ENCODE measurements at regions not wholly inside any gene's neighbourhood (a gene's known extent, or its start where the extent isn't known, plus 50 kb on each side); places are given as distances from the start of the nearest gene placed in this dataset.

GRCh38 chr16:59163371-59164055 lies 429.4 kb upstream of the GOT2 start:
- no peak overlapping the region for H3K27ac ChIP-seq (ENCODE audit: low read depth in 2 of 2, low read length in 1 of 2)
- CTCF ChIA-PET: no interaction called here

GRCh38 chr16:59161679-59162078 lies 427.6 kb upstream of the GOT2 start:
- no peaks in the 10 kb centered on the region for H3K79me2 ChIP-seq (ENCODE audit: insufficient read depth)
- H3K9me3 ChIP-seq: no peaks in the 10 kb centered on the region
- H4K20me1 ChIP-seq (ENCODE audit: insufficient read depth): no peaks in the 10 kb centered on the region
- 22% methylated on average over 3 of the region's 3 CpGs for WGBS (ENCODE audit: low lambda C conversion rate)
- H3K4me3 ChIP-seq (ENCODE audit: low read depth in 2 of 2, low read length in 1 of 2): no peak overlapping the region
- H3K9me2 ChIP-seq: no peaks in the 10 kb centered on the region
- no peaks in the 10 kb centered on the region for H3K4me1 ChIP-seq (ENCODE audit: control insufficient read depth in 1 of 2, insufficient read depth in 2 of 2, low read depth in 1 of 2, low read length in 1 of 2)
- no peak overlapping the region for H3K27ac ChIP-seq (ENCODE audit: low read depth in 2 of 2, low read length in 1 of 2)
- no peaks in the 10 kb centered on the region for H3F3A ChIP-seq (replicated peaks; ENCODE audit: insufficient read depth)
- H3K36me3 ChIP-seq (replicated peaks in 1 of 2; ENCODE audit: control insufficient read depth in 1 of 2, insufficient read depth in 2 of 2, low read length in 1 of 2): no peaks in the 10 kb centered on the region
- ChIA-PET CTCF (no interaction called here), POLR2A (no interaction called here)
- no peaks in the 10 kb centered on the region for H3K27me3 ChIP-seq (ENCODE audit: insufficient read depth)
- no peak overlapping the region for H3K9ac ChIP-seq
- H3K4me2 ChIP-seq: no peak overlapping the region
- TF ChIP-seq CHD2 (IDR thresholded peaks at IDR 0.05; ENCODE audit: low read length, partially characterized antibody) (no peak), ELF1 (IDR thresholded peaks at IDR 0.05) (no peak), EZH2phosphoT487 (IDR thresholded peaks at IDR 0.05; ENCODE audit: borderline replicate concordance, low read depth) (no peak), EP300 (IDR thresholded peaks at IDR 0.05; ENCODE audit: borderline replicate concordance in 1 of 2, low read depth in 1 of 2, low read length in 1 of 2) (no peak), GATA2 (CRISPR knock-in tag; IDR thresholded peaks at IDR 0.05) (no peak), TAF1 (IDR thresholded peaks at IDR 0.05; ENCODE audit: borderline replicate concordance, low read depth, low read length) (no peak), SIN3A (IDR thresholded peaks at IDR 0.05; ENCODE audit: borderline replicate concordance, low read depth, low read length) (no peak), TEAD4 (IDR thresholded peaks at IDR 0.05; ENCODE audit: borderline replicate concordance, insufficient read depth) (no peak), IRF3 (IDR thresholded peaks at IDR 0.05; ENCODE audit: low read depth, low read length) (no peak), FOXJ3 (CRISPR knock-in tag; IDR thresholded peaks at IDR 0.05) (no peak), RFX5 (IDR thresholded peaks at IDR 0.05; ENCODE audit: low read length) (no peak), FOXM1 (IDR thresholded peaks at IDR 0.05; ENCODE audit: low read depth) (no peak), GABPA (IDR thresholded peaks at IDR 0.05; ENCODE audit: low read depth) (no peak), RXRA (IDR thresholded peaks at IDR 0.05; ENCODE audit: borderline replicate concordance, low read depth) (no peak)
- TF ChIP-seq, protein P1, sequence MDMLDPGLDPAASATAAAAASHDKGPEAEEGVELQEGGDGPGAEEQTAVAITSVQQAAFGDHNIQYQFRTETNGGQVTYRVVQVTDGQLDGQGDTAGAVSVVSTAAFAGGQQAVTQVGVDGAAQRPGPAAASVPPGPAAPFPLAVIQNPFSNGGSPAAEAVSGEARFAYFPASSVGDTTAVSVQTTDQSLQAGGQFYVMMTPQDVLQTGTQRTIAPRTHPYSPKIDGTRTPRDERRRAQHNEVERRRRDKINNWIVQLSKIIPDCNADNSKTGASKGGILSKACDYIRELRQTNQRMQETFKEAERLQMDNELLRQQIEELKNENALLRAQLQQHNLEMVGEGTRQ (IDR thresholded peaks at IDR 0.05; ENCODE audit: borderline replicate concordance, low read depth, low read length): no peak
- TF ChIP-seq, protein P2, sequence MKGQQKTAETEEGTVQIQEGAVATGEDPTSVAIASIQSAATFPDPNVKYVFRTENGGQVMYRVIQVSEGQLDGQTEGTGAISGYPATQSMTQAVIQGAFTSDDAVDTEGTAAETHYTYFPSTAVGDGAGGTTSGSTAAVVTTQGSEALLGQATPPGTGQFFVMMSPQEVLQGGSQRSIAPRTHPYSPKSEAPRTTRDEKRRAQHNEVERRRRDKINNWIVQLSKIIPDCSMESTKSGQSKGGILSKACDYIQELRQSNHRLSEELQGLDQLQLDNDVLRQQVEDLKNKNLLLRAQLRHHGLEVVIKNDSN (IDR thresholded peaks at IDR 0.05; ENCODE audit: borderline replicate concordance, low read depth): no peak
- DNase-seq: no peak
- no peak overlapping the region for H2AFZ ChIP-seq (ENCODE audit: low read depth)

More at GRCh38 chr16:59163371-59164055, 429.4 kb upstream of the GOT2 start:
- Histone ChIP-seq H3K36me3 (replicated peaks in 1 of 2; ENCODE audit: control insufficient read depth in 1 of 2, insufficient read depth in 2 of 2, low read length in 1 of 2) (no peaks in the 10 kb centered on the region), H3K9me2 (no peaks in the 10 kb centered on the region), H3K4me1 (ENCODE audit: control insufficient read depth in 1 of 2, insufficient read depth in 2 of 2, low read depth in 1 of 2, low read length in 1 of 2) (no peaks in the 10 kb centered on the region), H3K9ac (no peak overlapping the region), H3K9me3 (no peaks in the 10 kb centered on the region), H2AFZ (ENCODE audit: low read depth) (no peak overlapping the region), H3K4me3 (ENCODE audit: low read depth in 2 of 2, low read length in 1 of 2) (no peak overlapping the region), H3K27me3 (ENCODE audit: insufficient read depth) (no peaks in the 10 kb centered on the region), H3K79me2 (ENCODE audit: insufficient read depth) (no peaks in the 10 kb centered on the region), H3K4me2 (no peak overlapping the region), H4K20me1 (ENCODE audit: insufficient read depth) (no peaks in the 10 kb centered on the region), H3F3A (replicated peaks; ENCODE audit: insufficient read depth) (no peaks in the 10 kb centered on the region)
- TF ChIP-seq PBX3 (IDR thresholded peaks at IDR 0.05) (no peak), SMC3 (IDR thresholded peaks at IDR 0.05; ENCODE audit: low read depth, low read length) (no peak), JUND (IDR thresholded peaks at IDR 0.05) (no peak), GABPA (IDR thresholded peaks at IDR 0.05; ENCODE audit: low read depth) (no peak)
- TF ChIP-seq, protein P3, sequence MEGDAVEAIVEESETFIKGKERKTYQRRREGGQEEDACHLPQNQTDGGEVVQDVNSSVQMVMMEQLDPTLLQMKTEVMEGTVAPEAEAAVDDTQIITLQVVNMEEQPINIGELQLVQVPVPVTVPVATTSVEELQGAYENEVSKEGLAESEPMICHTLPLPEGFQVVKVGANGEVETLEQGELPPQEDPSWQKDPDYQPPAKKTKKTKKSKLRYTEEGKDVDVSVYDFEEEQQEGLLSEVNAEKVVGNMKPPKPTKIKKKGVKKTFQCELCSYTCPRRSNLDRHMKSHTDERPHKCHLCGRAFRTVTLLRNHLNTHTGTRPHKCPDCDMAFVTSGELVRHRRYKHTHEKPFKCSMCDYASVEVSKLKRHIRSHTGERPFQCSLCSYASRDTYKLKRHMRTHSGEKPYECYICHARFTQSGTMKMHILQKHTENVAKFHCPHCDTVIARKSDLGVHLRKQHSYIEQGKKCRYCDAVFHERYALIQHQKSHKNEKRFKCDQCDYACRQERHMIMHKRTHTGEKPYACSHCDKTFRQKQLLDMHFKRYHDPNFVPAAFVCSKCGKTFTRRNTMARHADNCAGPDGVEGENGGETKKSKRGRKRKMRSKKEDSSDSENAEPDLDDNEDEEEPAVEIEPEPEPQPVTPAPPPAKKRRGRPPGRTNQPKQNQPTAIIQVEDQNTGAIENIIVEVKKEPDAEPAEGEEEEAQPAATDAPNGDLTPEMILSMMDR (IDR thresholded peaks at IDR 0.05): no peak
- POLR2A ChIA-PET: no interaction called here
- no peak for DNase-seq
- WGBS (ENCODE audit: low lambda C conversion rate): 1% methylated on average over 3 of the region's 3 CpGs

All from SK-N-SH (cell line).